Lower leg skin (tissue), 3 donors: ENCODE measurements at regions not wholly inside any gene's neighbourhood (a gene's known extent, or its start where the extent isn't known, plus 50 kb on each side); places are given as distances from the start of the nearest gene placed in this dataset.

Source experiments
- POLR2A ChIP-seq, 2 donors: fragments of 450-650 bp; IDR thresholded peaks; one replicate each; pipeline ENCODE4 v1.6.1; 2016 to 2017; ENCODE audit warnings: antibody characterized with exemption in 2 of 2, mild to moderate bottlenecking in 1 of 2, moderate library complexity in 1 of 2
- TF ChIP-seq, protein P1 (sequence below), 3 donors: fragments of 450-650 bp; IDR thresholded peaks; one replicate each; pipeline ENCODE4 v1.5.1; 2016; ENCODE audit warnings: antibody characterized with exemption in 3 of 3, mild to moderate bottlenecking in 3 of 3, moderate library complexity in 2 of 3

GRCh38 chr2:226115832-226116200, 683.8 kb downstream of the IRS1 start:
- TF ChIP-seq, protein P1, sequence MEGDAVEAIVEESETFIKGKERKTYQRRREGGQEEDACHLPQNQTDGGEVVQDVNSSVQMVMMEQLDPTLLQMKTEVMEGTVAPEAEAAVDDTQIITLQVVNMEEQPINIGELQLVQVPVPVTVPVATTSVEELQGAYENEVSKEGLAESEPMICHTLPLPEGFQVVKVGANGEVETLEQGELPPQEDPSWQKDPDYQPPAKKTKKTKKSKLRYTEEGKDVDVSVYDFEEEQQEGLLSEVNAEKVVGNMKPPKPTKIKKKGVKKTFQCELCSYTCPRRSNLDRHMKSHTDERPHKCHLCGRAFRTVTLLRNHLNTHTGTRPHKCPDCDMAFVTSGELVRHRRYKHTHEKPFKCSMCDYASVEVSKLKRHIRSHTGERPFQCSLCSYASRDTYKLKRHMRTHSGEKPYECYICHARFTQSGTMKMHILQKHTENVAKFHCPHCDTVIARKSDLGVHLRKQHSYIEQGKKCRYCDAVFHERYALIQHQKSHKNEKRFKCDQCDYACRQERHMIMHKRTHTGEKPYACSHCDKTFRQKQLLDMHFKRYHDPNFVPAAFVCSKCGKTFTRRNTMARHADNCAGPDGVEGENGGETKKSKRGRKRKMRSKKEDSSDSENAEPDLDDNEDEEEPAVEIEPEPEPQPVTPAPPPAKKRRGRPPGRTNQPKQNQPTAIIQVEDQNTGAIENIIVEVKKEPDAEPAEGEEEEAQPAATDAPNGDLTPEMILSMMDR (IDR thresholded peaks at IDR 0.05) = no peak
- no peak for TF ChIP-seq POLR2A (IDR thresholded peaks at IDR 0.05)
